Psoas muscle (tissue), 7 donors: ENCODE measurements at regions not wholly inside any gene's neighbourhood (a gene's known extent, or its start where the extent isn't known, plus 50 kb on each side); places are given as distances from the start of the nearest gene placed in this dataset.

Experiments used
- ATAC-seq, 4 donors: fragments of 200-7000 bp; cut with Tn5 transposase; one replicate each; pipeline ENCODE4 v1.9.1; 2020; ENCODE audit warnings: moderate library complexity in 3 of 4, mild to moderate bottlenecking in 2 of 4
- DNase-seq, 2 donors: peaks; one replicate each; pipeline ENCODE4 v3.0.0-alpha.2; 2020
- H3K27ac ChIP-seq: fragments of 200-600 bp; one replicate; pipeline ENCODE4 v1.8.0; 2022
- H3K27me3 ChIP-seq, 3 donors: fragments of 200-600 bp in 1 of 3; one replicate each; pipeline versions ENCODE4 v1.6.1 to v1.8.0; 2013 to 2022; ENCODE audit warnings: low read length in 2 of 3, mild to moderate bottlenecking in 2 of 3, moderate library complexity in 1 of 3; ENCODE audit not compliant: insufficient read depth in 3 of 3
- H3K36me3 ChIP-seq, 2 donors: fragments of 200-600 bp in 1 of 2; one replicate each; pipeline versions ENCODE4 v1.6.1 to v1.8.0; 2013 to 2022; ENCODE audit warnings: low read depth in 1 of 2, mild to moderate bottlenecking in 1 of 2, moderate library complexity in 1 of 2; ENCODE audit not compliant: insufficient read depth in 1 of 2
- H3K4me1 ChIP-seq: fragments of 200-600 bp; one replicate; pipeline ENCODE4 v1.8.0; 2022
- H3K4me3 ChIP-seq: fragments of 200-600 bp; one replicate; pipeline ENCODE4 v1.8.0; 2022; ENCODE audit warnings: mild to moderate bottlenecking
- H3K9me3 ChIP-seq: fragments of 200-600 bp; one replicate; pipeline ENCODE4 v1.8.0; 2022
- CTCF ChIP-seq: fragments of 200-600 bp; IDR thresholded peaks from one replicate; pipeline ENCODE4 v1.8.0; 2022; ENCODE audit warnings: antibody characterized with exemption
- WGBS, 3 donors: extraction: QIAGEN DNeasy Blood & Tissue Kit; methylation state at CpG; one replicate each; pipeline versions ENCODE4 v1.1.6 to v1.1.7; 2013; 5-methylcytosine and 5-hydroxymethylcytosine counted together
- intact Hi-C, 2 donors: fragments of 100-400 bp; cut with DNase I; formaldehyde crosslinking; loops; one replicate each; pipeline versions ENCODE4 v1.11.0 to v1.14.2; 2022
- donor health status: healthy with polysubstance abuse.
- donor health status: DM: no; HTN: no; CAD: no; lungs with moderate emphysema.
- donor health status: Bipolar disorder and iron deficiency.
- donor health status: healthy.
- donor health status: DM: yes; HTN: yes; CAD: no.
- donor health status: DM: no; HTN: no; CAD: no.
- donor health status: DM: yes; HTN: yes; CAD: no.

- WGBS, 3 donors = 84 to 96% (median 84%) methylated on average over 2 of the region's 2 CpGs
- Histone ChIP-seq H3K27me3 (no peaks in the 10 kb centered on the region), H3K9me3 (no peaks in the 10 kb centered on the region), H3K27ac (no peak overlapping the region), H3K36me3 (no peaks in the 10 kb centered on the region), H3K4me3 (no peak overlapping the region), H3K4me1 (no peaks in the 10 kb centered on the region)
- intact Hi-C loops = no loop called here
- ATAC-seq (no peak), DNase-seq (no peak)
- TF ChIP-seq CTCF = no peak
Measured at GRCh38 chr20:40225596-40225995, 463.4 kb downstream of the MAFB start.

GRCh38 chr20:40223810-40224209, 465.2 kb downstream of the MAFB start:
- TF ChIP-seq CTCF = no peak
- Histone ChIP-seq H3K27me3 (no peaks in the 10 kb centered on the region), H3K9me3 (no peaks in the 10 kb centered on the region), H3K36me3 (no peaks in the 10 kb centered on the region), H3K27ac (no peak overlapping the region), H3K4me3 (no peak overlapping the region), H3K4me1 (no peaks in the 10 kb centered on the region)
- ATAC-seq (no peak), DNase-seq (no peak)
- 85 to 90% (median 87%) methylated on average over 3 of the region's 3 CpGs for WGBS, 3 donors
- intact Hi-C loops = no loop called here

- intact Hi-C loops = no loop called here
- Histone ChIP-seq H3K27me3 (no peaks in the 10 kb centered on the region), H3K27ac (no peak overlapping the region), H3K36me3 (no peaks in the 10 kb centered on the region), H3K9me3 (no peaks in the 10 kb centered on the region), H3K4me1 (no peaks in the 10 kb centered on the region), H3K4me3 (no peak overlapping the region)
- no peak for TF ChIP-seq CTCF
- 37 to 58% (median 55%) methylated on average over 2 of the region's 2 CpGs for WGBS, 3 donors
- DNase-seq (no peak), ATAC-seq (no peak)
Measured at GRCh38 chr20:40218971-40219370, 470.1 kb downstream of the MAFB start.

GRCh38 chr20:40218316-40218969, 470.6 kb downstream of the MAFB start:
- Histone ChIP-seq H3K9me3 (no peaks in the 10 kb centered on the region), H3K36me3 (no peaks in the 10 kb centered on the region), H3K4me3 (no peak overlapping the region), H3K4me1 (no peaks in the 10 kb centered on the region), H3K27ac (no peak overlapping the region), H3K27me3 (no peaks in the 10 kb centered on the region)
- TF ChIP-seq CTCF = no peak
- ATAC-seq = no peak
- intact Hi-C loops = no loop called here
- DNase-seq = no peak
- 64 to 74% (median 65%) methylated on average over 7 of the region's 7 CpGs for whole genome bisulfite sequencing, 3 donors

GRCh38 chr20:40207655-40208054, 481.4 kb downstream of the MAFB start:
- intact Hi-C loops = no loop called here
- H3K36me3 ChIP-seq = no peaks in the 10 kb centered on the region
- H3K9me3 ChIP-seq = peaks cover 5% of the 10 kb centered on the region
- no peak for DNase-seq
- no peaks in the 10 kb centered on the region for H3K4me1 ChIP-seq
- H3K27ac ChIP-seq = no peak overlapping the region
- no peak overlapping the region for H3K4me3 ChIP-seq
- ATAC-seq = no peak
- H3K27me3 ChIP-seq = no peaks in the 10 kb centered on the region
- 7 to 63% (median 35%) methylated on average over 1 of the region's 1 CpG for WGBS, 3 donors
- TF ChIP-seq CTCF = no peak
